WTC11 (cell line): ENCODE measurements at regions not wholly inside any gene's neighbourhood (a gene's known extent, or its start where the extent isn't known, plus 50 kb on each side); places are given as distances from the start of the nearest gene placed in this dataset.

ENCODE experiments used
- ATAC-seq: fragments of 200-7000 bp; cut with Tn5 transposase; 2 replicates; pipeline ENCODE4 v1.10.0; 2021; ENCODE audit warnings: mild to moderate bottlenecking, moderate library complexity
- CTCF ChIA-PET: fragments of 300-600 bp; sonication (Branson Sonifier 250); formaldehyde crosslinking; loops from one replicate; lab custom pipeline; 2021; ENCODE audit warnings: antibody characterized with exemption; lab: Charles Lee
- POLR2A ChIA-PET: fragments of 350-600 bp; sonication (Branson Sonifier 250); formaldehyde crosslinking; loops from one replicate; lab custom pipeline; 2021; ENCODE audit warnings: antibody characterized with exemption; lab: Charles Lee
- DNase-seq: peaks from one replicate; pipeline ENCODE4 v3.0.0; 2021; ENCODE audit warnings: low spot score
- H3K27ac Mint-ChIP-seq: 2 replicates; pipeline ENCODE4 v1.8.0; 2021; ENCODE audit warnings: mixed read lengths
- H3K27me3 Mint-ChIP-seq: 2 replicates; pipeline ENCODE4 v1.8.0; 2021; ENCODE audit warnings: low read depth, mild to moderate bottlenecking, moderate library complexity, mixed read lengths
- H3K36me3 Mint-ChIP-seq: 2 replicates; pipeline ENCODE4 v1.8.0; 2021; ENCODE audit warnings: mixed read lengths
- H3K4me1 Mint-ChIP-seq: 2 replicates; pipeline ENCODE4 v1.8.0; 2022; ENCODE audit warnings: mixed read lengths
- H3K4me3 Mint-ChIP-seq: 2 replicates; pipeline ENCODE4 v1.8.0; 2021; ENCODE audit warnings: mild to moderate bottlenecking, moderate library complexity, mixed read lengths
- H3K9me3 Mint-ChIP-seq: 2 replicates; pipeline ENCODE4 v1.8.0; 2021; ENCODE audit warnings: mixed read lengths
- AR ChIP-seq: fragments of 250-450 bp; sonication (Bioruptor Pico); IDR thresholded peaks from 2 replicates; pipeline ENCODE4 v1.9.0; 2021; ENCODE audit warnings: mild to moderate bottlenecking
- ATF6 ChIP-seq: sonication (generic); formaldehyde crosslinking; IDR thresholded peaks from 2 replicates; pipeline ENCODE4 v1.8.1; 2023; ENCODE audit warnings: mild to moderate bottlenecking, missing genetic modification reagents
- CBFB ChIP-seq: sonication (generic); formaldehyde crosslinking; IDR thresholded peaks from 2 replicates; pipeline ENCODE4 v1.8.1; 2022; ENCODE audit warnings: mild to moderate bottlenecking, low read depth, missing genetic modification reagents
- CDX4 ChIP-seq: fragments of 250-450 bp; sonication (Bioruptor Pico); IDR thresholded peaks from 2 replicates; pipeline ENCODE4 v1.9.0; 2021; ENCODE audit warnings: moderate library complexity, mild to moderate bottlenecking, inconsistent platforms, borderline replicate concordance
- JAZF1 ChIP-seq: fragments of 250-450 bp; sonication (Bioruptor Pico); IDR thresholded peaks from 2 replicates; pipeline ENCODE4 v1.9.0; 2021; ENCODE audit warnings: moderate library complexity, mild to moderate bottlenecking, inconsistent platforms
- PRDM15 ChIP-seq: sonication (generic); formaldehyde crosslinking; IDR thresholded peaks from 2 replicates; pipeline ENCODE4 v1.8.0; 2022; ENCODE audit warnings: missing genetic modification reagents
- SMAD3 ChIP-seq: sonication (generic); formaldehyde crosslinking; IDR thresholded peaks from 2 replicates; pipeline ENCODE4 v1.8.0; 2022; ENCODE audit warnings: missing genetic modification reagents, mild to moderate bottlenecking, borderline replicate concordance
- SMAD4 ChIP-seq: sonication (generic); formaldehyde crosslinking; IDR thresholded peaks from 2 replicates; pipeline ENCODE4 v1.8.0; 2022; ENCODE audit warnings: mild to moderate bottlenecking, missing genetic modification reagents
- ZBTB21 ChIP-seq: sonication (generic); formaldehyde crosslinking; IDR thresholded peaks from 2 replicates; pipeline ENCODE4 v1.8.1; 2023; ENCODE audit warnings: mild to moderate bottlenecking, missing genetic modification reagents, borderline replicate concordance
- ZNF263 ChIP-seq: sonication (generic); formaldehyde crosslinking; IDR thresholded peaks from 2 replicates; pipeline ENCODE4 v1.8.1; 2022; ENCODE audit warnings: low read depth, mild to moderate bottlenecking, moderate library complexity, missing genetic modification reagents
- ZSCAN18 ChIP-seq: fragments of 250-450 bp; sonication (Bioruptor Pico); IDR thresholded peaks from 2 replicates; pipeline ENCODE4 v2.1.2; 2022; ENCODE audit warnings: mild to moderate bottlenecking, moderate library complexity
- TF ChIP-seq, protein P1 (sequence below): sonication (generic); formaldehyde crosslinking; IDR thresholded peaks from 2 replicates; pipeline ENCODE4 v1.8.1; 2022; ENCODE audit warnings: low read depth, missing genetic modification reagents, borderline replicate concordance
- TF ChIP-seq, protein P2 (sequence below): sonication (generic); formaldehyde crosslinking; IDR thresholded peaks from 2 replicates; pipeline ENCODE4 v1.8.1; 2023; ENCODE audit warnings: mild to moderate bottlenecking, missing genetic modification reagents

DNA sequence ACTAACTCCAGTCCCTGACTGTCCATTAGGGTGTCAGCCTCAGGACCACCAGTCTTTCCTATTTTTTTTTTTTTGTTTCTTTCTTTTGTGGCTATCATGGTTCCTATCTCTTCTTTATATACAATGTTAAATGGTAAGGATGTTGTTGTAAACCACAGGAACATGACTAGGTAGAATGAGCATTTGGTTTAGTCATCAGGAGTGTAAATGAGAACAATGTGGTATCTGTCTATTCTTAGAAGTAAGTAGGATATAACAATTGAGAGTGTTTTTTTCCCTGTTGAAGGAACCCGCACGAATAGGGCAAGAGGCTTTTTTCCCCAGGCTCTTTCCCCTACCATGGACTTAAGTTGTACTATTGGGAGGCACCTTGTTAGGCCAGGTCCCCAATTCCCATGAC lies 880.3 kb upstream of the GBE1 start (continued):
- no peak for TF ChIP-seq PRDM15 (CRISPR knock-in tag)
- TF ChIP-seq, protein P1, sequence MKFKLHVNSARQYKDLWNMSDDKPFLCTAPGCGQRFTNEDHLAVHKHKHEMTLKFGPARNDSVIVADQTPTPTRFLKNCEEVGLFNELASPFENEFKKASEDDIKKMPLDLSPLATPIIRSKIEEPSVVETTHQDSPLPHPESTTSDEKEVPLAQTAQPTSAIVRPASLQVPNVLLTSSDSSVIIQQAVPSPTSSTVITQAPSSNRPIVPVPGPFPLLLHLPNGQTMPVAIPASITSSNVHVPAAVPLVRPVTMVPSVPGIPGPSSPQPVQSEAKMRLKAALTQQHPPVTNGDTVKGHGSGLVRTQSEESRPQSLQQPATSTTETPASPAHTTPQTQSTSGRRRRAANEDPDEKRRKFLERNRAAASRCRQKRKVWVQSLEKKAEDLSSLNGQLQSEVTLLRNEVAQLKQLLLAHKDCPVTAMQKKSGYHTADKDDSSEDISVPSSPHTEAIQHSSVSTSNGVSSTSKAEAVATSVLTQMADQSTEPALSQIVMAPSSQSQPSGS (CRISPR knock-in tag) = no peak
- TF ChIP-seq ZSCAN18 (CRISPR knock-in tag) = no peak
- no peak for TF ChIP-seq SMAD3 (CRISPR knock-in tag)
- TF ChIP-seq, all 79 proteins: peak for 0

GRCh38 chr3:82640254-82640653 lies 878.8 kb upstream of the GBE1 start:
- no peak overlapping the region for H3K4me3 Mint-ChIP-seq
- H3K4me1 Mint-ChIP-seq = no peaks in the 10 kb centered on the region
- ChIA-PET POLR2A (no interaction called here), CTCF (no interaction called here)
- ATAC-seq = no peak
- H3K36me3 Mint-ChIP-seq = peaks cover 6% of the 10 kb centered on the region
- peaks cover 16% of the 10 kb centered on the region for H3K9me3 Mint-ChIP-seq
- H3K27me3 Mint-ChIP-seq = no peaks in the 10 kb centered on the region
- no peak for DNase-seq
- no peak overlapping the region for H3K27ac Mint-ChIP-seq
- TF ChIP-seq ZNF263 (CRISPR knock-in tag) = no peak
- no peak for TF ChIP-seq SMAD4 (CRISPR knock-in tag)
- no peak for TF ChIP-seq AR (CRISPR knock-in tag)
- TF ChIP-seq PRDM15 (CRISPR knock-in tag) = no peak
- TF ChIP-seq, protein P1 (CRISPR knock-in tag) = no peak
- no peak for TF ChIP-seq JAZF1 (CRISPR knock-in tag)
- no peak for TF ChIP-seq CDX4
- no peak for TF ChIP-seq CBFB
- no peak for TF ChIP-seq ATF6 (CRISPR knock-in tag)
- no peak for TF ChIP-seq ZBTB21 (CRISPR knock-in tag)
- TF ChIP-seq, protein P2, sequence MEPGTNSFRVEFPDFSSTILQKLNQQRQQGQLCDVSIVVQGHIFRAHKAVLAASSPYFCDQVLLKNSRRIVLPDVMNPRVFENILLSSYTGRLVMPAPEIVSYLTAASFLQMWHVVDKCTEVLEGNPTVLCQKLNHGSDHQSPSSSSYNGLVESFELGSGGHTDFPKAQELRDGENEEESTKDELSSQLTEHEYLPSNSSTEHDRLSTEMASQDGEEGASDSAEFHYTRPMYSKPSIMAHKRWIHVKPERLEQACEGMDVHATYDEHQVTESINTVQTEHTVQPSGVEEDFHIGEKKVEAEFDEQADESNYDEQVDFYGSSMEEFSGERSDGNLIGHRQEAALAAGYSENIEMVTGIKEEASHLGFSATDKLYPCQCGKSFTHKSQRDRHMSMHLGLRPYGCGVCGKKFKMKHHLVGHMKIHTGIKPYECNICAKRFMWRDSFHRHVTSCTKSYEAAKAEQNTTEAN (CRISPR knock-in tag) = no peak
